OCI-M2 (cell line): ENCODE measurements at regions not wholly inside any gene's neighbourhood (a gene's known extent, or its start where the extent isn't known, plus 50 kb on each side); places are given as distances from the start of the nearest gene placed in this dataset.
"Not testable (repeated sequence)": the region's sequence is repeated elsewhere in the genome, so short reads cannot be mapped to it uniquely, and the experiment has no call there.

ENCODE experiments used
- DNase-seq: peaks from one replicate; lab custom pipeline; 2025; ENCODE audit not compliant: unreplicated experiment; lab: John Stamatoyannopoulos, UW

- no peak for DNase-seq
Measured at GRCh38 chrX:113539599-113540356, 699.1 kb upstream of the AMOT start.

GRCh38 chrX:113529426-113530013 lies 688.9 kb upstream of the AMOT start:
- no peak for DNase-seq

DNA sequence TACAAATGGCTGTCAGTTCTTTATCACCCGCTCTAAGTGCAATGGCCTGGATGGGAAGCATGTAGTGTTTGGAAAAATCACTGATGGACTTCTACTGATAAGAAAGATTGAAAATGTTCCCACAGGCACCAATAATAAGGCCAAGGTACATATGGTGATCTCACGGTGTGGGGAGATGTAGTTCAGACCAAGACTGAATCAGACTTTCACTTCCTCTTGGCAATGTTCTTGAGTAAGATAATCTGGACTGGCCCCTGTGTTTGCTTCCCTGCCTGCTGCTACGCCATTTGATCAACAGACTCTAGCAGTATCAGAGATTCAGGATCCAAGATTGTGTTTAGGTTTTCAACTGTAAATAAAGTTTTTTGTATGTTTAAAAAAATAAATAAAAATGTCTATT lies 682.2 kb upstream of the AMOT start:
- DNase-seq, result no peak

DNA sequence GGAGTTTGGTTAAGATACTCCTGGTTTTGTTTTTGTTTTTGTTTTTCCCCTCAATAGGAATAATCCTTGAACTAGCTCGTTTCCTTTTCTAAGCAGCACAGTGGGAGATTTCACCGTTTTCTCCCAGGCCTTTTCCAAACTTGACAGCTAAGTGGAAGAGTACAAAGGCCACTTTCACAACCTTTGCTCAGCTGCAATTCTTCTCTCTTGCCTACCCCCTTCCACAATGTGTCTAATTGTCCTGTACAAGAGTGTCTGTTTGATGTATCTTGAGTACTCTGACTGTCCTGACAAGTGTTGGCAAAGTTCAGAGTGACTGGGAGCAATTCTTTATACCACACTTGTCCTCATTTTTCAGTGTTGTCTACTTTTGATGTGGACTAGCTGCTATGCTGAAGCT lies 674.3 kb upstream of the AMOT start:
- no peak for DNase-seq

- no peak for DNase-seq
Measured at GRCh38 chrX:113512700-113513395, 672.2 kb upstream of the AMOT start.

DNA sequence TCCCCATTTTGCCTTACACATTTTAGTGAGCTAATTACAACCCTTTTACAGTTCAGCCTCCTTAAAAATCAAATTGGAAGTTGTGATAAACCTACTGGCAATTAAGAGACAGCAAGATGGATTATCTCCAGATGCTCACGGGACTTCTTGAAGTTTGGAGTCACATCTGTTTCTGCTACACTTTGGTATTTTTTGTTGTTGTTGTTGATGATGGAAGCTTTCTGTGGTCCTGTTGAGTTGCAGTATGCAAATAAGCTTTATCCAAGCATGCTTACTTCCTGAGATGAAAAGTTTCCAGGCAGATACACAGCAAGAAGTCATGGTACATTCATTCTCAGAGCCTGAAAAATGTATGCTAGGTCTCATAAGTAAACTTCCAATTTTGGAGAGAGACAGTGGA lies 670.0 kb upstream of the AMOT start:
- no peak for DNase-seq

GRCh38 chrX:113492895-113493294 lies 652.3 kb upstream of the AMOT start:
- no peak for DNase-seq

GRCh38 chrX:113473418-113473817 lies 632.8 kb upstream of the AMOT start:
- DNase-seq, result no peak

GRCh38 chrX:113473015-113473414 lies 632.4 kb upstream of the AMOT start:
- not testable (repeated sequence) for DNase-seq

DNA sequence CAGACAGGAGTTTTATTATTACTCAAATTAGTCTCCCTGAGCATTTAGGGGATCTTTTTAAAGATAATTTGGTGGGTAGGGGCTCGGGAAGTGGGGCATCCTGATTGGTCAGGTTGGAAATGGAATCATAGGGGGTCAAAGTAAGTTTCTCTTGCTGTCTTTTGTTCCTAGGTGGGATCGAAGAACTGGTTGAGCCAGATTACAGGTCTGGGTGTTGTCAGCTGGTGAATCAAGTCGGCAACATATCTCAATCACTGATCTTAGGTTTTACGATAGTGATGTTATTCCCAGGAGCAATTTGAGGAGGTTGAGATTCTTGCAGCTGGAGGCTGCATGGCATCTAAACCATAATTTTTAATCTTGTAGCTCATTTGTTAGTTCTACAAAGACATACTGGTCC lies 629.5 kb upstream of the AMOT start:
- no peak for DNase-seq

DNA sequence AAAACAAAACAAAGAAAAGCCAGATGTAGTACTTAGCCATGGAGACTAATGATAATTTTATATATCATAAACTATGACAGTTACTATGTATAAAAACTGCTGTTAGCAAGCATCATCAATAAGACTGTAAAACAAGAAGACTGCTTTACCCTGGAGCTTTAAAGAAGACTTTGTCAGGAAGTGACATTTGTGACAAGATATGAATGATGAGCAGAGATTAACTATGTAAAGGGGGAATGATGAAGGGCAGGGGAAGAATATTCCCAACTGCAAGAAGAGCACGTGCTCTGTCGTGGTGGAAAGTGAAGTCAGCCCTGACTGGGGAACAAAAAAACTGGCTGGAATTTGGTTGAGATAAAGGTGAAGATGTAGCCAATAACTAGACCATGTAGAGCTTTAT lies 617.1 kb upstream of the AMOT start:
- DNase-seq, result no peak

GRCh38 chrX:113455582-113455981 lies 615.0 kb upstream of the AMOT start:
- DNase-seq, result no peak

DNA sequence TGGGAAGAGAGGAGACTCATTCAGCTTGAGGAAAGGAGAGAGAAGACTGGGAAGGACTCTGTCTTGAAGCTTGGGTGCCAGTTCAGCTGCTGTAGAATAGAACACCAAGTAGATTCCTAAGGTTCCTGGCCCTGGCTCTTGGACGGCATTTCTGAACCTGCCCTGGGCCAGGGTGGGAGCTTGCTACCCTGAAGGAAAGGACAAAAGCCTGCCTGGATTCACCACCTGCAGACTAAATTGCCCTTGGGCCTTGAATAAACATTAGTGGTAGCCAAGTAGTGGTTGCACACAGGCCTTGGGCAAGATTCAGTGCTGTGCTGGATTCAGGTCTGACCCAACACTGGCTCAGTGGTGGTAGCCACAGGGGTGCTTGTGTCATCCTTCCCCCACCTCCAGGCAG lies 588.4 kb upstream of the AMOT start:
- no peak for DNase-seq

DNA sequence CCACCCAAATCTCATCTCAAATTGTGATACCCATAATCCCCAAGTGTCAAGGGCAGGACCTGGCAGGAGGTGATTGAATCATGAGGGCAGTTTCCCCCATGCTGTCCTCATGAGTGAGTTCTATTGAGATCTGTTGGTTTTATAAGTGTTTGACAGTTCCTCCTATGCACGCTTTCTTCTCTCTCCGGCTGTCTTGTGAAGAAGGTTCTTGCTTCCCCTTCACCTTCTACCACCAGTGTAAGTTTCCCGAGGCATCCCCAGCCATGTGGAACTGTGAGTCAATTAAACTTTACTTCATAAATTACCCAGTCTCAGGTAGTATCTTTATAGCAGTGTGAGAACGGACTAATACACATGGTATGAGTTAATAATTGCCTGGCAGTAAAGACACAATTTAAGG lies 581.7 kb upstream of the AMOT start:
- DNase-seq, result no peak

DNA sequence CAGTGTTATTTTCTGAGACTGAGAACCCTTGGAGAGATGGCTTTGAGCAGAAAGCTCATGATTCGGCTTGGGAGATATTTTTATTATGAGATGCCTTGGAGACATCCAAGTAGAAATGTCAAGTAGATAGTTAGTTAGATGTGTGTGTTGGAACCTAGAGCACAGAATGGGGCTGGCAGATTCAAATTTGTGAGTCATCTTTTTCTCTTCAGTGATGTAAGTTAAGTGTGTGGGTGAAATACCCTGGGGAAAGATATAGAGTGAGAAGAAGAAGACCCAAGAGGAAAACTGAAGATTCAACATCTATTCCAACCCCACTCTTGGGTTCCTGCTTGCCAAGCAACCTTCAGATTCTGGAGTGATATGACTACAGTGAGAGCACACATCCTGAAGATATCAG lies 580.8 kb upstream of the AMOT start:
- DNase-seq, result no peak

DNA sequence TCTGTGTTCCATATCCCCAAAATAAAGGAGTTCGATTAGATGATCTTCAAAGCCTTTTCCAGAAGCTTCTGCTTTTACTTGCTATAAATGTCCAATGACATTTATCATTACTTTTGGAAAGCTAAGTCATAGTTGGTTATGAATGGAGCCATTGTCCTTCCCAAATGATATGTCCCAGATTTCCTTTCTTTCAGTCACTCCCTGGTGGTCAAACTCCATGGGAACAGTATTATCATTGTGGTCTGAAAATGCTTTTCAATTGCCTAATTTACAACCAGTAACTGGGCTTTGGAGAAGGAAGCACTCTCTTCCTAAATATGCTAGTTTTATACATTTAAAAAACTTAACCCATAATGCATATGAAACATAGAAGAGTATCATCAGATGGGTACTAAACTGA lies 571.5 kb upstream of the AMOT start:
- DNase-seq, result no peak

DNA sequence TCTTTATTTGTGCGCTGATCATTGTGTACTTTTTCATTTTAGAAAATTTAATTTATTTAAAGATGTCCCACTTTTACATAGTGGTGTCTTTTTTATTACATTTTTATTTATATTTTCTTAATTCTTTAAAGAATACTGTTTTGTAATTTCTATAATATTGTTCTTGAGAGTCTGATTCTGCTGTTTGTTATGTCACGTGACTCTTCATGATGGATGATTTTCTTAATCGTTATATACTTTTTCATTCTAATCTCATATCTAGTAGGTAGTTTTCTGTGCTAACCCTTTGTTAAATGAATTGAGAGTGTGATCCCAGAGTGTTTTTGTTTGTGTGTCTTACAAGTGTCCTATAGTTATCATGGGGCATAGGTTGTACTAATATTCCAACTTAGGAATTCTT lies 568.2 kb upstream of the AMOT start:
- no peak for DNase-seq

DNA sequence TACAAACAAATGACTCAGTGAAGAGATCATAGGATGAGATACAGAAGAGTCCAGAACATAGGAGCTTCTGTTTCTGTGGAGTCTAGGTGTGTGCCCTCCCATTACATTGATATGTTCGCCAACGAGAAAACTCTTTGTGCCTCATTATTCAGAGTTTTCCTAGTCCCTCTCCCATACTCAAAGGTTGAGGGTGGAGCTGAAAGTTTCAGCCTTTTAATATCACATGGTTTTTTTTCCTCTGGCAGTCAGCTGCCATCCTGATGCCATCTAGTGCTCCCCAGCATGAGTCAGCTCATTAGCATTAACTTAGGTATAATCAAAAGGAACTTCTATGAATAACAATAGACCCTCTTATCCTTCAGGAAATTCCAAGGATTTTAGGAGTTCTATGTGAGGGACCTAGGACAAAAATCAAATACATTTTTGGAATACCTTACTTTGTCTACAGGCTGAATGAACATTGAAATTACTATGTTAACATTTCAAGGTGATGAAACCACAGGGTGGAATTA lies 559.6 kb upstream of the AMOT start:
- DNase-seq, result no peak

- no peak for DNase-seq
Measured at GRCh38 chrX:113399506-113400192, 559.0 kb upstream of the AMOT start.

DNA sequence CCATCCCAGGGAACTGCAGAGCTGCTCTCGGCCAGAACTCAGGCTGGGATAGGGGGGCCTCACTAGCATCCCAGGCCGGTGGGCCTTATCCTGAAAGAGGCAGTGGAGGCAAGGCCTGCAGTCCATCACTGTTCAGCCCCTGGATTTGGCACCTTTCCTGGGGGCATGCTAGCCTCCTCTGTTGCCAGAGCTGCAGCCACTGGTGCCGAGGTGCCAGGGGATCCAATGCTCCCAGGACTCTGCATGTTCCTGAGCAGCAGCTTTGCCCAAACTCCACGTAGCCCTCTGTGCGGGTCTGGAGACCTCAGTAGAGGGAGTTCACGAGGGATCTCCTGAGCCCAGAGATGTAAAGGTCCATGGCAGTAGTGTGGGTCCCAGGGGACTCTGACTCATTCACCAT lies 551.7 kb upstream of the AMOT start:
- no peak for DNase-seq

DNA sequence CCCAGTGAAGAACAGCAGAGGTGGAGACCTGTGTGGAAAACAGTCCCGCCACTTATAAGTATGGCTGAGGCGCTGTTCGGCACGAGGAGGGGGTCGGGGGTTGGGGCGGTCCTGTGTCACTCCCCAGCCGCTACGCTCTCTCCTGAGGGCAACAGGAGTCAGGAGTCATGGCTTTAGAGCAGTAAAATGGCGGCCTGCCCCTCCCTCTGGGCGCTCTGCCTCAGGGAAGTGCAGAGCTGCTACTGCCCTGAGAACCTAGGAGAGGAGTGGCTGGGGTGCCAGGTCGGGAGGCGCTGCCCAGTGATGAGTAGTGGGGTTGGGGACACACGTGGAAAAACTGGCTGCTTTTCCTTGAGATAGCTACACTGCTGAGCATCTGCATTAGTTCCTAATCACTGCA lies 551.2 kb upstream of the AMOT start:
- DNase-seq, result no peak

DNA sequence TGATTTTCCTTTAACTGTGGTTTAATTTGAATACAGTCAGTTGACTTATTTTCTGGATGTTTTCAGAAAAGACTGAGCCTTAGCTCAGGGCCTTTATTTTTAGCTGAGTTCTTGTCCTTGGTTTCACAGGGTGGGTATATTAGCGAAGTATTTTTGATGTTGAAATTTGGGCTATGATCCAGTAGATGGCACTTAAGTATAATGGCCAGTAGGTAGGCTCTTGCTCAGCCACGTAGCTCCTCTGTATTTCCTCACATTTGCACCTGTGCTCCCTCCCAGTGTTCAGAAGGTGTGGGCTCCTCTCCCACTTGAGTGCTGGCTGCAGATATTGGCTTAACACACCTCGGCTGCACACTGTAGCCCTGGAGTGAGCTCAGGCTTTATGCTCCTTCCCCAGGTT lies 549.9 kb upstream of the AMOT start:
- DNase-seq, result no peak
